Effector memory CD4-positive, alpha-beta T cell (primary cell): ENCODE measurements at regions not wholly inside any gene's neighbourhood (a gene's known extent, or its start where the extent isn't known, plus 50 kb on each side); places are given as distances from the start of the nearest gene placed in this dataset.

ENCODE experiments used
- DNase-seq, 3 donors: peaks; one replicate each; pipeline ENCODE4 v3.0.0-alpha.2; 2020
- H3K27ac ChIP-seq: 2 replicates; pipeline ENCODE4 v1.7.0; 2013; ENCODE audit warnings: mild to moderate bottlenecking, low read length, moderate library complexity; ENCODE audit not compliant: insufficient read depth, poor library complexity, severe bottlenecking
- H3K27me3 ChIP-seq: replicated peaks from 2 replicates; pipeline ENCODE4 v1.7.0; 2013; ENCODE audit warnings: mild to moderate bottlenecking, low read length; ENCODE audit not compliant: insufficient read depth, control insufficient read depth, poor library complexity, severe bottlenecking
- H3K36me3 ChIP-seq: 2 replicates; pipeline ENCODE4 v1.7.0; 2013; ENCODE audit warnings: mild to moderate bottlenecking, low read length, moderate library complexity; ENCODE audit not compliant: control insufficient read depth, insufficient read depth
- H3K4me1 ChIP-seq: 2 replicates; pipeline ENCODE4 v1.7.0; 2013; ENCODE audit warnings: low read length, mild to moderate bottlenecking; ENCODE audit not compliant: control insufficient read depth, insufficient read depth, poor library complexity, severe bottlenecking
- H3K4me3 ChIP-seq: 2 replicates; pipeline ENCODE4 v1.7.0; 2013; ENCODE audit warnings: low read length, low read depth, mild to moderate bottlenecking; ENCODE audit not compliant: insufficient read depth, poor library complexity, severe bottlenecking
- H3K9me3 ChIP-seq: 2 replicates; pipeline ENCODE4 v1.7.0; 2013; ENCODE audit warnings: mild to moderate bottlenecking, low read length, moderate library complexity; ENCODE audit not compliant: control insufficient read depth

DNA sequence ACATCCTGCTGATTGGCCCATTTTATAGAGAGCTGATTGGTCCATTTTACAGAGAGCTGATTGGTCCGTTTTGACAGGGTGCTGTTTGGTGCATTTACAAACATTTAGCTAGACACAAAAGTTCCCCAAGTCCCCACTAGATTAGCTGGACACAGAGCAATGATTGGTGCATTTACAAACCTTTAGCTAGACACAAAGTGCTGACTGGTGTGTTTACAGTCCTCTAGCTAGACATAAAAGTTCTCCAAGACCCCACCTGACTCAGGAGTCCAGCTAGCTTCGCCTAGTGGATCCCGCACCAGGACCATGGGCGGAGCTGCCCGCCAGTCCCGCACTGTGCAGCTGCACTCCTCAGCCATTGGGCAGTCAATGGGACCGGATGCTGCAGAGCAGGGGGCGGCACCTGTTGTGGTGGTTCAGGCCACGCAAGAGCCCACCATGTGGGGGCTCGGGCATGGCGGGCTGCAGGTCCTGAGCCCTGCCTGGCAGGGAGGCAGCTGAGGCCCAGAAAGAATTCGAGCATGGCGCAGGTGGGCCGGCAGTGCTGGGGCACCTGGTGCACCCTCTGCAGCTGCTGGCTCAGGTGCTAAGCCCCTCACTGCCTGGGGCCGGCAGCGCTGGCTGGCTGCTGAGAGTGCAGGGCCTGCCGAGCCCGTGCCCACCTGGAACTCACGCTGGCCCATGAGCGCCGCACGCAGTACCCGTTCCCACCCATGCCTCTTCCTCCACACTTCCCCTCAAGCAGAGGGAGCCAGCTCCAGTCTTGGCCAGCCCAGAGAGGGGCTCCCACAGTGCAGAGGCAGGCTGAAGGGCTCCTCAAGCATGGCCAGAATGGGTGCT, 713.2 kb upstream of the GYPC start:
- no peaks in the 10 kb centered on the region for H3K4me1 ChIP-seq
- H3K9me3 ChIP-seq: no peaks in the 10 kb centered on the region
- H3K36me3 ChIP-seq: no peaks in the 10 kb centered on the region
- no peak for DNase-seq
- H3K27ac ChIP-seq: no peak overlapping the region
- H3K27me3 ChIP-seq: no peaks in the 10 kb centered on the region
- H3K4me3 ChIP-seq: no peak overlapping the region

DNA sequence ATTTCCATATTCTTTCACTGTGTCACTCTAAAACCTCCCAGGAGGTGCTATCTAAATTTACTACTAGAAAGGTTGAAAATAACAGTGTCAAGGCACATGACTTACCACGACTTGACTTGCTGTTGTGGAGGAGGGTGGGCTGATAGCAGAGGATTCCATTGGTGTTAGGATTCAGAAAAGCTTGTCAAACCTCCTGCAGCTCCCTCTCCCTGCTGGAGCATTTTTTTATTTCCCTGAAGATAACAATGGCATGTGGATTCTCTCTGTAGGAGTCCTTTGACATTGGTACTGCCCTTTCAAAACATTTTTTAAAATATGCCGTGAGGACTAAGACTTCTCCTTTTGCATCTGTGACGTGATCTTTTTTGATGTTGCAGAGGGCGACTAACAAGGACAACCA, 696.9 kb upstream of the GYPC start:
- no peaks in the 10 kb centered on the region for H3K27me3 ChIP-seq
- no peaks in the 10 kb centered on the region for H3K4me1 ChIP-seq
- no peaks in the 10 kb centered on the region for H3K9me3 ChIP-seq
- no peak for DNase-seq
- H3K27ac ChIP-seq: no peak overlapping the region
- no peaks in the 10 kb centered on the region for H3K36me3 ChIP-seq
- H3K4me3 ChIP-seq: no peak overlapping the region

DNA sequence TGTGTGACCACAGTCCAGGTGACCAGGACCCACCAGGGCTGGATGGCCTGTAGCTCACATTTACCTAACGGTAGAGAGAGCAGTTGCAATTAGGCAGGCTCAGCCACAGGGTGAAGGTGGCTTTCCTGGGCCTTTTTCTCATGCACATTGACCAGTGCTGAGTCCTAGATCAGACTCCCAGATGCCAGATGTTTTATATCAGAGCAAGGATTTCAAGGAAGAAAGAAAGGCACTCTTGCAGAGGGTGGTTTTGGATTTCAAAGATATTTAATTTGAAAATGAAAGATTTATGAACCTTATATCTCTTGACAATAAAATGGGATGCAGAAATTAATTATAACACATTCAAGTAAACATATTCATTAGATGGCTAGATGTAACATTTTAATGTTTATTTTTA, 694.2 kb upstream of the GYPC start:
- Histone ChIP-seq H3K4me1 (no peaks in the 10 kb centered on the region), H3K36me3 (no peaks in the 10 kb centered on the region), H3K9me3 (no peaks in the 10 kb centered on the region), H3K27ac (no peak overlapping the region), H3K4me3 (no peak overlapping the region), H3K27me3 (no peaks in the 10 kb centered on the region)
- no peak for DNase-seq

DNA sequence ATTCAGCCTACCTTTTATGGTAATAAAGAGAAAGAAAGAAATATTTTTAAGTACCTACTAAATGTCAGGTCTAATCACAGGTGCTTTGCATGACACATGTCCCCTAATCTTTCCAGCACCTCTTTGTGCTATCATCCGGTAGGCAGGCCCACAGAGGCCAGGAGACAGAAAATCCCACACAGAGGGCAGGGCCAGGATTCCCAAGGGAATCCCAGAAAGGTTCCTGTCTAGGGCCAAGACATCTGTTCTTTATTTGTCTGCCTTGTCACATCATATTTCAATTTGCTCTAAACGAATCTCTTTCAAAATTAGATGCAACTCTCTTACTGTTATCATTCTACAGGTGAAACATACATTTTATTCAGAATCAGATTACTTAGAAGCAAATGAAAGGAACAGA, 676.1 kb upstream of the GYPC start:
- Histone ChIP-seq H3K27ac (no peak overlapping the region), H3K4me1 (no peaks in the 10 kb centered on the region), H3K27me3 (no peaks in the 10 kb centered on the region), H3K4me3 (no peak overlapping the region), H3K36me3 (no peaks in the 10 kb centered on the region), H3K9me3 (no peaks in the 10 kb centered on the region)
- DNase-seq: no peak

DNA sequence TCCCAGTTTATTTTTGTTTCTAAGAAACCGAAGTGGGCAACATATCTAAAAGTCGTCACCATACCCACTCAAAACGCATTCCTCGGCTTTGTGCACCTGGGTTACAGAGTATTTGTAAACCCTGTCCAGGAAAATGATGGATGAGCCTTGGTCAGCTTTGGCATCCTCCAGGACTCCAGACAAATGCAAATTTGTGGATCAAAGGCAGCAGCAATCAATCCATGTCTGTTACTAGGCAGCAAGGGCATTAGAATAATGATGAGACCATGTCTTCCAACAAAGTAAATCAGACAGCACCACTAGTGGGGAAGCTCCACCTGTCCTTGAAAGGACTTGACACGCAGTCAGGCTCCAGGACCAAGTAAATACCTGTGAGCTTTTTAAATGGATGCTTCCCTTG, 672.6 kb upstream of the GYPC start:
- H3K4me1 ChIP-seq: no peaks in the 10 kb centered on the region
- H3K9me3 ChIP-seq: no peaks in the 10 kb centered on the region
- H3K36me3 ChIP-seq: no peaks in the 10 kb centered on the region
- no peak overlapping the region for H3K4me3 ChIP-seq
- no peak overlapping the region for H3K27ac ChIP-seq
- H3K27me3 ChIP-seq: no peaks in the 10 kb centered on the region
- DNase-seq: no peak

DNA sequence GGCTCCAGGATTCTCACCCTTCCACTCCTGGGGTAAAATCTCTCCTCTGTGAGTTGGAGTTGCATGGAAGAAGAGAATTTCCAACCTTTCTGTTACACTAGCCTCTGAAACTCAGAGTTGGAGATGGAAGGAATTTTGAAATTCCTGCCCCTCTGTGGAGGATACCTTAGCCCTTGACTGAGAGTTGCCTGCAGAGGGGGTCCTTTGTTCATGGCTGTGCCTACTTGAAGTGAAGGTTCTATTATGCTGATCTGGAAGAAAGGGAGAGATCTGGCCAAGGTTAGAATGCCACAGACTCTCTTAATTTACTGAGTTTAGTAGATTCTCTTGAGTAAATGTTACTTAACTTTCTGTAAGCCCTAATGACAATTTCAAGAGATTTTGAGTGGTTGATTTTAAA, 626.6 kb upstream of the GYPC start:
- DNase-seq: no peak
- Histone ChIP-seq H3K27me3 (no peaks in the 10 kb centered on the region), H3K4me1 (no peaks in the 10 kb centered on the region), H3K36me3 (no peaks in the 10 kb centered on the region), H3K4me3 (no peak overlapping the region), H3K9me3 (no peaks in the 10 kb centered on the region), H3K27ac (no peak overlapping the region)

DNA sequence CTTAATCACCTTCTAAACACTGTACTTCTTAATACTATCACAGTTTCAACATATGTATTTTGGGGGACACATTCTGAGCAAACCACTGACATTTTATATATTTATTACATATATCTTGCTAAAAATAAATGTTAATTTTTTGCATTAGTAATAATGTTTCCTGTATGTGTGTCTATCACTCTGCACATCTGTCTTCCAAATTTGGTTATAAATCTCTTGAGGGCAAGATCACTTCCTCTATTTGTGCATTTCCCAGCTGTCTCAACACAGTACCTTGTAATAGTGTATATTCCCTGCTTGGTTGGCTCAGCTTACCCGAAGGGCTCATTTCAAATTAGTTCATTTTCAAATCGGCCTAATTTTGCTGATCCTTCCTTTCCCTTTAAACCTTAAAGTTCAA, 617.1 kb upstream of the GYPC start:
- no peaks in the 10 kb centered on the region for H3K9me3 ChIP-seq
- DNase-seq: no peak
- H3K36me3 ChIP-seq: no peaks in the 10 kb centered on the region
- H3K27me3 ChIP-seq: no peaks in the 10 kb centered on the region
- no peak overlapping the region for H3K4me3 ChIP-seq
- H3K4me1 ChIP-seq: no peaks in the 10 kb centered on the region
- no peak overlapping the region for H3K27ac ChIP-seq

DNA sequence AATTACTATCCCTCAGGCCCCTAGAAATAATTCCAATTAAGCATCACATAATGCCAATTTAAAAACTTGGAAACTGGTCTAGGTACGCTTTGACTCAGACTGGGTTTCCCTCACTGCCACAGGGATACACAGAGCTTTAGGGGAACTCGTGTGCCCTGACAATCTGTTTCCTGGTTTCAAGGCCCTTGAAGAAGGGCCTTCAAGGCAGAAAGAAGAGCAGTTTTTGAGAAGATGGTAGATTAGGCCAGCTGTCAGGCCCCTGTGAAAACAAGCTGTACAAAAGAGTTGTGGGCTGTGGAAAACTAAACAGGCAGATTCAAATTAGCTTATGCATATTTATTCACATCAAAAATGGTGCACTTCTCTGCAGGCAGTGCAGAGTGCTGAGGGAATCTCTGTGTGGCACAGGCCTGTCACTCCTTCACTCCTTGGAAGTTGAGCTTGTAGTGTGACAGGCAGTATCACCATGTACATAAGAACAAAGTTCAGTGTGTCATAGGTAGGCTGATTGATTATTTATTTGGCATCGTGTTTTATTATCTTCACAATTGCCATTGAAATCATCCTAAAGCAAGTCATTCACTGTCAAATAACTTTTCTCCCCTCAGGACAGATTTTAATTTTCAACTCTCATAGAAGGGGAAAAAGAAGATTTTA, 614.4 kb upstream of the GYPC start:
- H3K9me3 ChIP-seq: no peaks in the 10 kb centered on the region
- H3K4me1 ChIP-seq: no peaks in the 10 kb centered on the region

DNA sequence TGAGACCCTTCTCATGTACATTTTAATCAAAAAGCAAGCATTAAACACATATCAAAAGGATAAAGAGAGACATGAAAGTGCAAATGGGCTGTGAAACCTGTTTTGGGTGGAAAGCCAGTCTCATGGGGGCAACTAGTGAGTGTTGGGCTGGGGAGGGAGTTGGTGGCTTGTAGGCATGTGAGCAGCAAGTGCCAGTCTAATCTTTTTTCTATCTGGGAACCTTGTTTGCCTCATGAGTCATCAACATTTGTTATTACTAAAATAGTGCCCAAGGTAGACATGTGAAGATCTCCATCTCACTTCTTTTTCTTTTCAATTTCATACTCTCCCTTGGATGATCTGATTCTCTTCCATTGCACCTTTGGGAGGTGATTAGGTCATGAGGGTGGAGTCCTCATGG, 613.9 kb upstream of the GYPC start:
- Histone ChIP-seq H3K27ac (no peak overlapping the region), H3K9me3 (no peaks in the 10 kb centered on the region), H3K4me3 (no peak overlapping the region), H3K27me3 (no peaks in the 10 kb centered on the region), H3K4me1 (no peaks in the 10 kb centered on the region), H3K36me3 (no peaks in the 10 kb centered on the region)
- no peak for DNase-seq

More for the DNA sequence above, 614.4 kb upstream of the GYPC start:
- DNase-seq: no peak
- Histone ChIP-seq H3K4me3 (no peak overlapping the region), H3K27ac (no peak overlapping the region), H3K27me3 (no peaks in the 10 kb centered on the region), H3K36me3 (no peaks in the 10 kb centered on the region)

DNA sequence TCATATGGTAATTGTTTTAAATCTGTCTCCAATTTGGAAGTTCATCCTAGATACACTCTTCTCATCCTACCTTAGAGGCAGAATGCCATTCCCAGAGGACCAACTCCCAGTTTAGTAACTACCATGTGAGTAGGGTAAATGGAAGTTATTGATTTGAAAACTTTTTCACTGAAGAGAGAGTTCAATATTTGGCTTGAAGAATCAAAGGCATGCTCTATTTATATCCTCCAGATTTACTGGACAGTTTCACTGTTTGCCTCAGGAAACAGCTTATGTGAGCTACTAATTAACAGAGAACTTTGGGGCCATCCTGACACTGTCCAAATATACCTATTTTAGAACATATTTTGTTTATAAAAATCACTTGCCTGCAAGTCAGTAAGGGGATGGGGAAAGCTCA, 607.2 kb upstream of the GYPC start:
- DNase-seq: no peak
- no peaks in the 10 kb centered on the region for H3K4me1 ChIP-seq
- no peak overlapping the region for H3K27ac ChIP-seq
- H3K4me3 ChIP-seq: no peak overlapping the region
- no peaks in the 10 kb centered on the region for H3K36me3 ChIP-seq
- no peaks in the 10 kb centered on the region for H3K9me3 ChIP-seq
- H3K27me3 ChIP-seq: no peaks in the 10 kb centered on the region
